HG02798 (cell line): ENCODE measurements at regions not wholly inside any gene's neighbourhood (a gene's known extent, or its start where the extent isn't known, plus 50 kb on each side); places are given as distances from the start of the nearest gene placed in this dataset.
"Not testable (repeated sequence)": the region's sequence is repeated elsewhere in the genome, so short reads cannot be mapped to it uniquely, and the experiment has no call there.

ENCODE experiments used
- ATAC-seq: cut with Tn5 transposase; IDR thresholded peaks from one replicate; pipeline ENCODE4 v1.9.1; 2021; ENCODE audit warnings: mild to moderate bottlenecking; ENCODE audit not compliant: unreplicated experiment, poor library complexity

DNA sequence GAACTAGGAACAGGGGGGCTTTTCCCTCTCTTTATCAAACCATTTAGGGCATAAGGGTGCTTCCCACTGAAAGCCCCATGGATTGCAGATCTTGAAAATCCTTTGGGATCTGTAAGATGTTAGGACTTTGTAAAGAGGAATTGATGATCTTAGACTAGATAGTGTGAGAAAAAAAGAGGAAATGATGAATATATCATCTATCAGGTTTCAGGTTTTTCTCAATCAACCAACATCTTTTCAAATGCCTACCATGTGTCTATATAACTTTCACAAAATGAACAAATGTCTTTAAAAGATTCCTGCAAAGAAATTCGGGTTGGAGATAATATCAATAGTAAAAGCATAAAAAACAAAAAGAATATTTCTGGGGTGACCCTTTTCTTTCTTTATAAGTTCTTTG is 50.1 kb downstream of the KCNC4 start:
- no peak for ATAC-seq

DNA sequence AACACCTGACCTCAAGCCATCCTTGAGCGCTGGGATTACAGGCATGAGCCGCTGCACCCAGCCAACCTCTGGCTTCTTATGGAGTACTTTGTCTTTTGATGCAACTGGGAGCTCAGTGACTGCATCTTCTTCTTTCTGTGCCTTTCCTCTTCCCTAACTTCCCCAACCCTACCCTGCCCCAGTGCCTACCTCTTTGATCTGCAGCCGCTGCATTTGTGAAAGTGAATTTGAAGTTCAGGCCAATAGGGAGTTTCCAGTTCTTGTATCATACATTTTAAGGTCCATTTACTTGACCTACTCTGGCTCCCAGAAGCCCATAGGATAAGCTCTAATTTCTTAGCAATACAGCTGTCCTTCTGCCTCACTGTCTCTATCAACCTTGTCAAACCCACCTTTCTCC is 52.2 kb downstream of the KCNC4 start:
- ATAC-seq, result no peak

DNA sequence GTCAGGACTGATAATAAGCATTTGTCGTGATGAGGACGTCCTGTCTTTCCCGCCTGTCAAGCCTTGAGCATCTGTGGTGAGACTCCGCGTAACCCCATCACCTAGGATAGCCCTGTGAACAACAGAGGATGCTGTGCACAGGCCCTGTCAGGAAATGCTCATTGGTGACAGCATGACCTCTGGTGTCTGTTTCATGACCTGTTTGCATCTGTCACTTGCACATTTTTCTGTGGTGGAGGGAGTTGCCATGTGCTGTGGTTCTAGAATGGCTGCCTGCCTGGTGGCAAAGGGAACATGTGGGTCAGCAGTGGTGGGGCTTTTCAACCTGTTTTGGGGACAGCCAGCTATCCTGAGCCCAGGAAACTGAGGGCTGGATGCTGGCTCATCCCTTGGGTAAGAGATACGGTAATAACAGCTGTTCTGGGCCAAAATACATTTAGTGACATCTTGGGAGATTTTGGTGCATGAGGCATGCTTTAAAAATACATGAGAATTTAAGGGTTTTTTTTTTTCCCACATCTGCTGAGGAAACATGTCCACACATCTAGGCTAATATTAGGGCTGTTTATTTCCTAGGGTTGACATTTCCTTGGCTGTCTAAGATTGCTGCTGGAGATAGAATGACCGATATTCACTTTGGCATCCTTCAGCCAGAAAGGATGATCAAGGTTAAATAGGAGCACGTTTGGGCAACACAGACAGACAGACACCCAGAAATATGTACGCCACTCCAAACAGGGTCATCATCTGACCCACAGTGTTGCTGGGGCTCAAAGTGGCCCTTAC is 52.9 kb downstream of the KCNC4 start:
- ATAC-seq, result no peak

DNA sequence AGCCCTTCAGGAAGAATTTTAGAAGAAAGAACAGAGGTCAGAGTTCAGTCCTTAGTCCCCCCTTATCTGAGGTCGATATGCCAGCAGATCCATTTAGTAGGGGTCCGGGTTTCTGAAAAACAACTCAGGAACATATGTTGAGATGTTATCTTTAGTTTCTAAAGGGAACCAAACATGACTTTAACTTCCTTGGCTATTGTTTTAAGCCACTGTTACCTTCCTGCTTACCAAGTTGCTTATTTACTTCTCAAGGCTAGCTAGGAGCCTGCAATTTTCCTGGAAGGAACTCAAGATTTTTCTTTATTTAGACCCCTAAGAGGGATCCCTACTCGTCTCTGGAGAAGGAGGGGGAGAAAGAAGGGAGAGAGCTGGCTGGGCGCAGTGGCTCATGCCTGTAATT is 54.3 kb downstream of the KCNC4 start:
- no peak for ATAC-seq

DNA sequence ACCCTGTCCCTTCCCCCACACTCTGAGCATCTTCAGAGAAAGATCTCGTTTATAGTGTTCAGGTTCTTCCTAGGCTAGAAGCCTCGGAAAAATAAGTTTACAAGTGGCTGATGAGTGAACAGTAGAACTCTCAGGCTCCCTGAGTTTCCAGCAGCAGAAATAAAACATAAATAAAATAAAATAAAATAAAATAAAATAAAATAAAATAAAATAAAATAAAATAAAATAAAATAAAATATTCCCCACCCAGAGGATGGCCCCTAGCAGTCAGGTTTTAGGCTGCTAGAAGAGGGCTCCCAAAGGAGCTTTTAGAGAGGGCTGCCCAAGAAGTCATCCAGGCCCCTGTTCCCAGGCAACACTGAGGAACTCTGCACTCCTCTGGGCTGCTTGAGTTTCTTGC is 55.1 kb downstream of the KCNC4 start:
- ATAC-seq, result no peak

DNA sequence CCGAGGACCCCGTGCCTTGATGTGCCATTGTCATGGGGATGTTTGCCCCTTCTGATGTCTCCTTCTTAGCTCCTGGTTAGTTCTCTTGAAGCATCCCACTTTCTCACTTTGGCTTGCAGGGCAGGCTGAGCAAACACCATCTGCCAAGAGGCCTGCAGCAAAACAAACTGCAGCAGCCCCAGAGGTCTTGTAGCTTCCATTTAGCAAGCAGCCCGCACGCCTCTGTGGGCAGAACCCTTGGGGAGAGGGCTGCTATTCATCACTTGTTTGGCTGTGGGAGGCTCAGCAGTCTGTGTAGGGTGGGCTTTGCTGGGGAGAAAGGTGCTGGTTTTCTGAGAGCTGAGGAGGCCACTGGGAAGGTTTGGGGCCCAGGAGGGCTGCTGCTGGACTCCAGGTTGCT is 56.7 kb downstream of the KCNC4 start:
- ATAC-seq, result no peak

DNA sequence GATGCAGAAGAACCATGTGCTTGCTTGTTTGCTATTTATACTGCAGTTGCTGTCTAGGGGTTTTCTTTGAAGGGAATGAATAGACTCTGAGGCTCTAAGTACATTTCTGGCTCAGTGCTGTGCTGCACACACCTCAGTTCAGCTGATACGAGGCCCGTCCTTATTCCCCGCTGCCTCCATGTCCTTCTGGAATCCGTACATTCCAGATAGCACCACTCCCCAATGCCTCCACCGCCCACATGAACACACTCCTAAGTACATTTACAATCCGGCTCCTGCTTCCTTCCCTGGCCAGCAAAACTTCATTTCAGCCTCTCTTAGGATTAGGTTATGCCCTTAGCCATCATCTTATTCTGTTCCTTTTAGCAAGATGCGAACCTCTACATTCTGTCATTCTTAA is 57.1 kb downstream of the KCNC4 start:
- ATAC-seq, result no peak

DNA sequence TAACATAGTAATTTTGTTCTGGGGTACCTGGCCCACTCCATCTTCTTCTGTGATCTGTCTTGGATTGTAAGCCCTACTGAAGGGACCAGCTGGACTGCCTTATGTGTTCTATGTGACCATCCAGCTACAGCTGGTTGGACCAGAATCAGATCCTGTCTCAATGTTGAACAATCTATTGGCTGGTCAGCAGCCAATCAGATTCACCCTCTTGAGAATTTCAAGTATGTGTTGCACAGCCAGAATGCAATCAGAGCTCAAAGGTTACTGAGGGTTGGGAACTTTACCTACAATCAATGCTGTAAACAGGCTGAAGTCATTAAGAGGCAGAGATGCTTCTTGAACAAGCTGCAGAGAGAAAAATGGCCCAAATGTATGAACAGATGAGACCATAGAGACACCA is 61.9 kb downstream of the KCNC4 start:
- no peak for ATAC-seq

DNA sequence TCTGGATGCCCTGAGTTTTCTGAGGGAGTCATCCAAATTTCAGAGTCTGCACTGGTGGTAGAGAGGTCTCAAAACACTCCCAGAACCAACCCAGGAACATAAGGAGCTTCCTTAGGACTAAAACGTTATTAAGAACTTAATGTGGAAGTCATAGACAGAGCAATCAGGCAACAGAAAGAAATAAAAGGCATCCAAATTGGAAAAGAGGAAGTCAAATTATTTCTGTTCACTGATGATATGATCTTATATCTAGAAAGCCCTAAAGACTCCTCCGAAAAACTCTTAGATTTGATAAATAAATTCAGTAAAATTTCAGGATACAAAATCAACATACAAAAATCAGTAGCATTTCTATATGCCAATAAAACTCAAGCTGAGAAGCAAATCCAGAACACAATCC is 63.7 kb downstream of the KCNC4 start:
- ATAC-seq, result not testable (repeated sequence)

DNA sequence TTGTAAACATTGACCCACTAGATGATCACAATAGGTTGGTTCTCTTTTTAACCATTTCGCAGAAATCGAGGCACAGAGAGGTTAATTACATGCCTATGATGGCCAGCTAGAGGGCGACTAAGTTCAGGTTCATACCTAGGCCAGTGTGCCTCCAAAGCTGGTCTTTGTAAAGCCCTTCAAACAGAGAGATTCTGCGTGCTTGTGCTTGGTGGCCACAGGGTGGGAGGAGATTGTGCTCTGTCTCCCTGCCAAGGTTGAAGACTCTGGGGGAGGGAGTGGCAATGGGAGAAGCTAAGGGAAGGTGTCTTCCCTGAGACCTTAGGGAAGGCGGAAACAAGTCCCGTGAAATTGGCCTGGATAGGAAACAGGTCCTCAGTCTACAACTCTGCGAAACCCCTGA is 59.1 kb upstream of the RBM15 start:
- no peak for ATAC-seq

DNA sequence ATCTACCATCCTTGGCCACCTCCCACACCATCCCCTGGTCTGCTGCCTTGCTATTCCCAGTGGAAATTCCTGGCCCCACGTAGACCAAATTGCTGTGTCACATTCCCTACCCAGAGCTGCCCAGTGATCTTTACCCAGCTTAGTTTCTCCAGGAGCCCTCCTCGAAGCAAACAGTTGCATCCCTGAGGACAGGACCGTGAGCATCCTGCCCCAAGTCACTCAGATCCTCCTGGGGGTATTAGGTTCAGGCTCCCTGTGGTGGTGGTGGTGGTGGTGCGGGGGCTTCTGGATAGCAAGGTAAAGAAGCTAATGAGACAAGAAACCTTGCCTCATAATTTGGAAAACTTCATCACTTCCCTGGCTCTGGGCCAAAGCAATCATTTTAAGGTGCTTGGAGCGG is 58.4 kb upstream of the RBM15 start:
- no peak for ATAC-seq

DNA sequence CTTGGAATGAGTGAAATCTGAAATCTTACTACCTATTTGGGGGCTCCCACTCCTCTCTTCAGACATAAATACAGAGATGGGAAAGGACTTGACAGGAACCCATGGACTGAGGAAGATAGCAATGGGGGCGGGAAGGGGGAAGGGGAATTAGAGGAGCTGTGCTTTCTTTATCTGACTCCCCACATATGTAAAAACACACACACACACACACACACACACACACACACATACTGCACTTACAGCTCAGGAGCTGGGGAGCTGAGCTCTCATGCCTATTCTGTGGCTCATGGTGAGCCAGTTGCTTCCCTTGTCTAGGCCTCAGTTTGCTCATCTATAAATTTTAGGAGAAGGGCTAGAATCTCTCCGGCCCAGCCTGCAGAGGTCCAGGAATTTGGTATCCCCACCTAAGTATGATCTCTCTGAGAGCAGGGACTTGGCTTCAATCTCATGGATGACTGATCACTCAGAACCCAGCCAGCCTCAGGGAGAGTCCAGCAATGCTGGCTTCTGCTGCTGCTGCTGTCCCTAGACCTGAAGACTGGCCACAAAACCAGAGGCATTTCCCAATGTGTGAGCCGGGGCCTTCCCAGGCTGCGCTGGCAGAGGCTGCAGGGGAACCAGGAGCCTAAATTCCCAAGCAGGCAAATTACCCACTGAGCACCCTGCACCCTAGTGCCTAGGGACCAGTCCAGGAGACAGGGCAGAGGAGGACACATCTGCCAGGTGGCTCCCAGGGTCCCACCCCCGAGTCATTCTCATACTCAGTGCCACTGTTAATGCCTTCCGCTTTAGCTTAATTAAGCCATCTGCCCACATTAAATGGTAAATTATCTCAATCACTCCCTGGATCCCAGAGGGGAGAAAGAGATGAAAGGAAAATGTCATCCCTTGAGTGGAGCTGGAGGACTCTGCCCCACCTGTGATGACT is 57.5 kb upstream of the RBM15 start:
- no peak for ATAC-seq

DNA sequence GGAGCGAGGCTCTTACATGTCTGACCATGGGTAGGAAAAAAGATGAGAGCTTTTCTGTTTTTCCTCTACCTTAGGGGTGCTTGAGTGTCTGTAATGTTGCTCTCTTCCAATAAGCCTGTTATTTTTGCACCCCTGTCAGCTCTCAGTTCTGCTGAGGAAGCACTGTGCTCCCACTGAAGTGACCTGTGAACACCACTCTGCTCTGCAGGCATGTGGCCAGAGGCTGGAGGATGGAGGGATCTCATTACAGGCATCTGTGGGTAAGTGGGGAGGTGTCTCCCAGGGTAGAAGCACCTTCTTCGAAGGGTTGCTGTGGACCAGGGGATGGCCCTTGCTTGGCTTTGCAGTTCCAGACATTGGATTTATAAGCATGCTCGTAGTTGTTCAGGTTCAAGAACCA is 56.8 kb upstream of the RBM15 start:
- no peak for ATAC-seq

DNA sequence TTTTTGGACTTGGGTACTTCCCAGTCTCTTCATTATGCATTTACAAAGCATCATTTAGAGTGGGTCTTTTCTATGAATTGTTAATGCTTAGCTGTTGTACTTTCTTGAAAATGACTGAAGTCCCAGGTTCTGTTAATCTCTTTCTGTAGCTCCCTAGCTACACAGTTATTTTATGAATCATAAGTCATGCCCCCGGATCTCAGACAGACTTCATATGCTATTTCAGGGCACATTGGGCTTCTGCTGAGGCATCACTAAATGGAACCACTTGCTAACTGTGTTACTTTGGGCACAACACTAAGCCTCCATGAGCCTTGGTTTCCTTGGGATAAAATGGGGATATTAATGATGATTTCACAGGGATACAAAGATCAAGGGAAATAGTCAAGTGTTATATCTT is 55.5 kb upstream of the RBM15 start:
- no peak for ATAC-seq

DNA sequence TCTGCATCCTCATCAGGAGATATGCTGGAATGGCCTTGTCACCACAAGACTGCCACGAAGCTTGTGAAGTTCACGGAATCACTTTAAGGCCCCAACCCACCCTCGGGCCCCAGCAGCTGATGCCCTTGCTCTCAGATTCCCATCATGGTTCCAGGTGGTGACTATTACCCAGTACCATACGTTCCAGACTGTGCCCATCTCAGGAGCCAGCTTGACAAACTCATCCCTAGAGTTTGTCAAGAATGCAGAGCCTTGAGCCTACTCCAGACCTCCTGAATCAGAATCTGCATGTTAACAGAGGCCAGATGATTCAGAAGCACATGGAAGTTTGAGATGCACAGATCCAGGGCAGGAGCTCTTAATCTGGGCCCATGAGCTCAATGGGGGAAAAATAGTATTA is 53.9 kb upstream of the RBM15 start:
- ATAC-seq, result no peak

DNA sequence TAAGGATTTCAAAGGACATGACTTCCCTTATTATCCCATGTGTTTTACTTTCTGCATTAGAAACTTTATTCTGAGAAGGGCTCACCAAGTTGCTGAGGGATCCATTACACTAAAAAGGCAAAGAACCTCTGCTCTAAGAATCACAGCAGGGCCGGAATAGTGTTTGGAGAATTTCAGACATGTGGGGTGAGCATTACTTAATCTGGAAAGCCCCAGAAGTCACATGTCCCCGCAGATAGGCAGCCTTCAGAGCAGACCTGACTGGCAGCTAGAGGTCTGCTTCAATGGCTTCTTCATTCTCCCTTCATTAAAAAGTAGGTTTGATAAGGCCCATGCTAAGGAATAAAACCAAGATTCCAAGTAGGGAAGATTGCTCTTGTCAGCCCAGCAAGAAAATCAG is 52.6 kb upstream of the RBM15 start:
- peak; percentile 57 for ATAC-seq

DNA sequence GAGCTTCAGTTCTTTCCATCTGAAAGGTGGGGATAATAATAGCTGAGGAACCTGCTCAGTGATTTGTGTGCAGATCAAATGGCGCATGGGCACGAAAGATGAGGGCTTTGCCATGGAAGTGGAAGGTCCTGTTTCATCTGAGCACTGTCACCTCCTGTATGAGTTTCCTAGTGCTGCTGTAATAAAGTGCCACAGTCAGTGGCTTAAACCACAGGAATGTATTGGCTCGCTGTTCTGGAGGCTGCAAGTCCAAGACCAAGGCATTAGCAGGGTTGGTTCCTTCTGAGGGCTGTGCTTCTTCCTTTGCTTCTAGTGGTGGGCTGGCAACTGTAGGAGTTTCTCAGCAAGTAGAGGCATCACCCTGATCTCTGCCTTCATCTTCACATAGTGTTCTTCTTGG is 51.1 kb upstream of the RBM15 start:
- ATAC-seq, result no peak
